Colonic mucosa (tissue), 4 donors: ENCODE measurements at regions not wholly inside any gene's neighbourhood (a gene's known extent, or its start where the extent isn't known, plus 50 kb on each side); places are given as distances from the start of the nearest gene placed in this dataset.

Experiments
- DNase-seq: peaks from one replicate; pipeline ENCODE4 v3.0.0-alpha.2; 2020
- H3K27ac ChIP-seq: fragments of 200-600 bp; one replicate; pipeline ENCODE4 v1.8.0; 2021
- H3K27me3 ChIP-seq: fragments of 200-600 bp; one replicate; pipeline ENCODE4 v1.8.0; 2021
- H3K36me3 ChIP-seq: fragments of 200-600 bp; one replicate; pipeline ENCODE4 v1.8.0; 2021
- H3K4me1 ChIP-seq: fragments of 200-600 bp; one replicate; pipeline ENCODE4 v1.8.0; 2021; ENCODE audit warnings: mild to moderate bottlenecking
- H3K4me3 ChIP-seq: fragments of 200-600 bp; one replicate; pipeline ENCODE4 v1.8.0; 2021
- H3K9ac ChIP-seq, 2 donors: one replicate each; pipeline ENCODE4 v1.7.0; 2013; ENCODE audit warnings: control low read depth in 2 of 2, low read depth in 2 of 2, low read length in 2 of 2
- H3K9me3 ChIP-seq: fragments of 200-600 bp; one replicate; pipeline ENCODE4 v1.8.0; 2021
- CTCF ChIP-seq: fragments of 200-600 bp; IDR thresholded peaks from one replicate; pipeline ENCODE4 v1.8.0; 2022; ENCODE audit warnings: antibody characterized with exemption, mild to moderate bottlenecking
- intact Hi-C: fragments of 100-400 bp; cut with DNase I; formaldehyde crosslinking; loops from one replicate; pipeline ENCODE4 v1.14.1; 2022
- donor health status: healthy.
- donor health status: DM: no; HTN: no; CAD: no.
- donor health status: DM: no; HTN: no; CAD: no.

- intact Hi-C loops: no loop called here
- no peak for DNase-seq
- H3K9ac ChIP-seq: no peak overlapping the region
- no peak for TF ChIP-seq CTCF
- H3K27me3 ChIP-seq: no peaks in the 10 kb centered on the region
- no peak overlapping the region for H3K27ac ChIP-seq
- no peak overlapping the region for H3K4me3 ChIP-seq
- H3K36me3 ChIP-seq: no peaks in the 10 kb centered on the region
- H3K9me3 ChIP-seq: no peaks in the 10 kb centered on the region
- no peaks in the 10 kb centered on the region for H3K4me1 ChIP-seq
Measured at GRCh38 chr7:106339513-106340246, 54.9 kb upstream of the NAMPT start.

GRCh38 chr7:106337754-106338153 is 53.0 kb upstream of the NAMPT start:
- H3K9me3 ChIP-seq: no peaks in the 10 kb centered on the region
- no peaks in the 10 kb centered on the region for H3K4me1 ChIP-seq
- no peak overlapping the region for H3K27ac ChIP-seq
- H3K9ac ChIP-seq: no peak overlapping the region
- no peaks in the 10 kb centered on the region for H3K36me3 ChIP-seq
- DNase-seq: no peak
- no peaks in the 10 kb centered on the region for H3K27me3 ChIP-seq
- intact Hi-C loops: no loop called here
- no peak overlapping the region for H3K4me3 ChIP-seq
- TF ChIP-seq CTCF: no peak

- Histone ChIP-seq H3K9ac (no peak overlapping the region), H3K27me3 (no peaks in the 10 kb centered on the region), H3K4me1 (no peaks in the 10 kb centered on the region), H3K27ac (no peak overlapping the region), H3K36me3 (no peaks in the 10 kb centered on the region), H3K4me3 (no peak overlapping the region), H3K9me3 (no peaks in the 10 kb centered on the region)
- intact Hi-C loops: no loop called here
- DNase-seq: no peak
- TF ChIP-seq CTCF: no peak
Measured at GRCh38 chr7:106335814-106336213, 51.0 kb upstream of the NAMPT start.
